GM23248 (cell line): ENCODE measurements at regions not wholly inside any gene's neighbourhood (a gene's known extent, or its start where the extent isn't known, plus 50 kb on each side); places are given as distances from the start of the nearest gene placed in this dataset.

Source experiments
- EZH2 ChIP-seq: fragments of 200-600 bp; sonication (generic); IDR thresholded peaks from 2 replicates; pipeline ENCODE4 v1.6.1; 2018; ENCODE audit warnings: antibody characterized with exemption, mild to moderate bottlenecking; ENCODE audit not compliant: insufficient read depth, poor library complexity, severe bottlenecking
- EZH2phosphoT487 ChIP-seq: fragments of 200-600 bp; sonication (generic); IDR thresholded peaks from 2 replicates; pipeline ENCODE4 v1.6.1; 2018; ENCODE audit warnings: antibody characterized with exemption, moderate library complexity, mild to moderate bottlenecking, low read depth; ENCODE audit not compliant: insufficient read depth

DNA sequence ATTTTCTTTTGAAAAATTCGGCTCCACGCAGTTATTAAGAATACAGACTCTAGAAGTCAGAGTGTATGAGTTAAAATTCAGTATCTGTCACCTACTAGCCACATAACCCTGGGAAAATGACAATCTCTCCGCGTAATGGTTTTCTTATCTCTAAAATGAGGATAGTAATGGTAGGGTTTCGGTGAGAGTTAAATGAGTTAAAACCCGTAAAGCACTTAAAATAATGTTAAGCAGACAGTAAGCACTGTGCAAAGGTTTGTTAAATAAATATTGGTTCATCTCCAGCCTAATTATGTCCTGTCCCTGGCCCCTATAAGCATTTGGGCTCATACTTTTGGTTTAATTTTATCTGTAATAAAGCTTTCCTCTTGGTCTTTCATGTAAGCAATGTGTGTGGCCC lies 350.8 kb upstream of the GRIA3 start:
- TF ChIP-seq EZH2 (no peak), EZH2phosphoT487 (no peak)
